Transverse colon (tissue), 4 donors: ENCODE measurements at regions not wholly inside any gene's neighbourhood (a gene's known extent, or its start where the extent isn't known, plus 50 kb on each side); places are given as distances from the start of the nearest gene placed in this dataset.

ENCODE experiments used
- DNase-seq: peaks from one replicate; pipeline ENCODE4 v3.0.0-alpha.2; 2019
- H3K27ac ChIP-seq, 4 donors: fragments of 200-600 bp; sonication (generic); 2 replicates each; pipeline ENCODE4 v1.5.1; 2016 to 2018; ENCODE audit warnings: inconsistent platforms in 4 of 4
- H3K27me3 ChIP-seq: fragments of 200-600 bp; sonication (generic); 2 replicates; pipeline ENCODE4 v1.5.1; 2017; ENCODE audit warnings: inconsistent platforms
- H3K36me3 ChIP-seq, 4 donors: fragments of 200-600 bp; sonication (generic); 2 replicates each; pipeline ENCODE4 v1.5.1; 2017 to 2019; ENCODE audit warnings: inconsistent platforms in 4 of 4
- H3K4me1 ChIP-seq, 4 donors: fragments of 200-600 bp; sonication (generic); 2 replicates each; pipeline ENCODE4 v1.5.1; 2017 to 2020; ENCODE audit warnings: inconsistent platforms in 4 of 4
- H3K4me3 ChIP-seq, 4 donors: fragments of 200-600 bp; sonication (generic); 1 replicate in 1 of 4; 2 replicates in 3 of 4; pipeline versions ENCODE4 v1.5.1 to v1.6.1; 2017 to 2019; ENCODE audit warnings: inconsistent platforms in 4 of 4
- H3K9me3 ChIP-seq, 2 donors: fragments of 200-600 bp; sonication (generic); 2 replicates each; pipeline ENCODE4 v1.5.1; 2017 to 2019; ENCODE audit warnings: inconsistent platforms in 2 of 2
- EP300 ChIP-seq: sonication (generic); formaldehyde crosslinking; IDR thresholded peaks from one replicate; pipeline ENCODE4 v1.6.1; 2017; ENCODE audit warnings: antibody characterized with exemption, low read depth
- POLR2A ChIP-seq: fragments of 450-650 bp; IDR thresholded peaks from one replicate; pipeline ENCODE4 v1.6.1; 2016; ENCODE audit warnings: antibody characterized with exemption, mild to moderate bottlenecking, moderate library complexity
- POLR2AphosphoS5 ChIP-seq, 3 donors: sonication (generic); formaldehyde crosslinking; IDR thresholded peaks; one replicate each; pipeline ENCODE4 v1.6.1; 2016; ENCODE audit warnings: antibody characterized with exemption in 3 of 3
- WGBS, 2 donors: methylation state at CpG; one replicate each; pipeline ENCODE4 v1.1.5; 2018; ENCODE audit warnings: low coverage in 1 of 2; 5-methylcytosine and 5-hydroxymethylcytosine counted together
- in situ Hi-C, 4 donors: fragments of 200-750 bp; cut with MboI; loops; one replicate each; pipeline versions ENCODE4 v1.15.0 to v1.15.1; 2017; ENCODE audit warnings: low sequenced_read_pairs in 3 of 4, low pct_ligation_motif_present in 1 of 4, low pct_unique_long_range_greater_than_20kb in 1 of 4
- intact Hi-C: fragments of 100-400 bp; cut with DNase I; formaldehyde crosslinking; loops from one replicate; pipeline ENCODE4 v1.15.1; 2023; ENCODE audit warnings: low total_unique reads
- TF ChIP-seq, protein P1 (sequence below), 5 experiments: fragments of 200-600 bp in 3 of 5; fragments of 450-650 bp in 2 of 5; sonication (generic) in 3 of 5; IDR thresholded peaks; 1 replicate in 2 of 5; 2 replicates in 3 of 5; pipeline ENCODE4 v1.5.1; 2016 to 2017; ENCODE audit warnings: antibody characterized with exemption in 5 of 5, inconsistent platforms in 3 of 5, mild to moderate bottlenecking in 2 of 5, moderate library complexity in 1 of 5

DNA sequence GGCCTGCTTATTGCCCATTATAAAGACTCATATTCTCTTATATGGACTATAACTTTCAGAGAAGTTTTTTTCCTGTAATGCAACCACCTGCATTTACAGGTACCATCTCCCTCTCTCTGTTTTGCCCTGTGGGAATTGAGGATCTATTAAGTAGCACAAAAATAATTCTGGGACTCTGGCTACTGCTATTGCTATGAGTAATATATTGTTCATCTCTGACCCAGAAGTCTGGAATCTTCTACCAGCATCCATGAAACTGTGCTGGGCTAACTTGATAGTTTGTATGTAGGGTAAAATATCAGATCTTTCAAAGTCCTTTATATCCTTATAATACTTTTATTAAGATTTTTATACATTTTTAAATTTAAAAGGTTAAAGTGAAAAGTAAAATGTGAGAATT is 607.2 kb downstream of the EFNA5 start:
- in situ Hi-C loops, result no loop called here
- no peaks in the 10 kb centered on the region for H3K4me1 ChIP-seq
- no peak overlapping the region for H3K27ac ChIP-seq
- H3K27me3 ChIP-seq, result no peaks in the 10 kb centered on the region
- H3K9me3 ChIP-seq, result no peaks in the 10 kb centered on the region
- no peak overlapping the region for H3K4me3 ChIP-seq
- no peak for DNase-seq
- TF ChIP-seq, protein P1, sequence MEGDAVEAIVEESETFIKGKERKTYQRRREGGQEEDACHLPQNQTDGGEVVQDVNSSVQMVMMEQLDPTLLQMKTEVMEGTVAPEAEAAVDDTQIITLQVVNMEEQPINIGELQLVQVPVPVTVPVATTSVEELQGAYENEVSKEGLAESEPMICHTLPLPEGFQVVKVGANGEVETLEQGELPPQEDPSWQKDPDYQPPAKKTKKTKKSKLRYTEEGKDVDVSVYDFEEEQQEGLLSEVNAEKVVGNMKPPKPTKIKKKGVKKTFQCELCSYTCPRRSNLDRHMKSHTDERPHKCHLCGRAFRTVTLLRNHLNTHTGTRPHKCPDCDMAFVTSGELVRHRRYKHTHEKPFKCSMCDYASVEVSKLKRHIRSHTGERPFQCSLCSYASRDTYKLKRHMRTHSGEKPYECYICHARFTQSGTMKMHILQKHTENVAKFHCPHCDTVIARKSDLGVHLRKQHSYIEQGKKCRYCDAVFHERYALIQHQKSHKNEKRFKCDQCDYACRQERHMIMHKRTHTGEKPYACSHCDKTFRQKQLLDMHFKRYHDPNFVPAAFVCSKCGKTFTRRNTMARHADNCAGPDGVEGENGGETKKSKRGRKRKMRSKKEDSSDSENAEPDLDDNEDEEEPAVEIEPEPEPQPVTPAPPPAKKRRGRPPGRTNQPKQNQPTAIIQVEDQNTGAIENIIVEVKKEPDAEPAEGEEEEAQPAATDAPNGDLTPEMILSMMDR (IDR thresholded peaks at IDR 0.05), result no peak
- TF ChIP-seq EP300 (no peak), POLR2AphosphoS5 (IDR thresholded peaks at IDR 0.05) (no peak), POLR2A (no peak)
- no peaks in the 10 kb centered on the region for H3K36me3 ChIP-seq
- intact Hi-C loops, result no loop called here

DNA sequence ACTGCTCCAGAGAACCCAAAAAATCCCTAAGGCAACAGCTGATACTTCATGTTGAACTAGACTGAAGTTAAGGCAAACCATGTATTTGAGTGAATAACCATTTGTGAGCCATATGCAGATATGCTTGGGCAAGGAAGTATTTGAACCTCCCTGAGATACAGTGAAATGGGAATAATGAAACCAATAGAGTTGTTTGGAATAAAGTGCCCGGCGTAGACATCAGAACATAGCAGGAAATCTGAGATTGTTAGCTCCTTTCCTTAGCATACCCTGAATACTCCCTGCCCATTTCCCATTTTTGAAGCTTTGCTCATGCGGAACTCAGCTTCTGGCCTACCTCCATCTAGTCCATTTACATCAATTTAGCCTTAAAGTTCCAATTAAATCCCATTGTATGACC is 611.9 kb downstream of the EFNA5 start:
- in situ Hi-C loops (no loop called here), intact Hi-C loops (no loop called here)
- Histone ChIP-seq H3K4me1 (no peaks in the 10 kb centered on the region), H3K27ac (no peak overlapping the region), H3K4me3 (no peak overlapping the region), H3K36me3 (no peaks in the 10 kb centered on the region), H3K9me3 (no peaks in the 10 kb centered on the region), H3K27me3 (no peaks in the 10 kb centered on the region)
- TF ChIP-seq POLR2AphosphoS5 (IDR thresholded peaks at IDR 0.05) (no peak), POLR2A (no peak), EP300 (no peak)
- TF ChIP-seq, protein P1 (IDR thresholded peaks at IDR 0.05), result no peak
- no peak for DNase-seq
- 55 to 95% methylated on average over 3 of the region's 3 CpGs for WGBS, 2 donors

DNA sequence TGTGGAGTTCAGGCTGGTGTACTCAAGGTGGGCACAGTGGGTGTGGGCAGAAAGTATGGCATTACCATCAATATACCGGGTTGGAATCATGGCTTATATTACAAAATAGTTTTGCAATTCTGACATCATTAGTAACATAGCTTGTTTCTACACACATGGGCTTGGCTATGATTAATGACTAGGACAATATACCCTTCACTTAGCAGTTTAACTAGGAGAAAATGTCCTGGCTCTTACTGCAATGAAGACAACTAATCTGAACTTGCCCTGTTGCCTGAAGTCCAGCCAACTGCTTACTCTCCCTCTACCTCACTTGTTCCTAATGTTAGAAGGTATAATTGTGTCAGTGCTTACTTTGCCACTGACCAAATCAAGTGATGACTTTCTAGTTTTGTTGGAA is 612.5 kb downstream of the EFNA5 start:
- DNase-seq, result no peak

DNA sequence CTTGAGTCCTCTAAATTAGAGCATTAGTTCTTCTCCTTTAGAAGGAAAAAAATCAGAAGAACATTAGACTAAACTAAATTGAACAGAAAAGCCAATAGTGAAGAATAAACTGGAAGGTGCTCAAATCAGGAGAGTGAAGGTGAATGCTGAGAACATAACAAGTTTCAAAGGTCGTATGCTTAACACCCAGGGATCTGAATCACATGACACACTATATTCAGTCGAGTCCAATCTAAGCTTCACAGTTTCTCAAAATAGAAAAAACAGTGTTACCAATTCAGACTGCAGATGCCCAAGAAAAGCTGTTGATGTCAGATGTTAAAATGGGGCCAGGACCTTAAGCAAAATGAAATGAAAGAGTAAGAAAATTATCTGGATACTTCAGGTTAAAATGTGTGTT is 614.5 kb downstream of the EFNA5 start:
- 35 to 46% methylated on average over 2 of the region's 2 CpGs for WGBS, 2 donors

More for the DNA sequence above, 612.5 kb downstream of the EFNA5 start:
- 100% methylated on average over 1 of the region's 1 CpG for WGBS, 2 donors
- in situ Hi-C loops, result no loop called here
- Histone ChIP-seq H3K4me3 (no peak overlapping the region), H3K27ac (no peak overlapping the region), H3K27me3 (no peaks in the 10 kb centered on the region), H3K4me1 (no peaks in the 10 kb centered on the region), H3K9me3 (no peaks in the 10 kb centered on the region), H3K36me3 (no peaks in the 10 kb centered on the region)
- no peak for TF ChIP-seq POLR2A
- no peak for TF ChIP-seq POLR2AphosphoS5 (IDR thresholded peaks at IDR 0.05)
- TF ChIP-seq, protein P1 (IDR thresholded peaks at IDR 0.05), result no peak
- TF ChIP-seq EP300, result no peak
- intact Hi-C loops, result no loop called here

More for the DNA sequence above, 614.5 kb downstream of the EFNA5 start:
- no peak overlapping the region for H3K27ac ChIP-seq
- no peak overlapping the region for H3K4me3 ChIP-seq
- no peak for DNase-seq
- H3K27me3 ChIP-seq, result no peaks in the 10 kb centered on the region
- in situ Hi-C loops (no loop called here), intact Hi-C loops (no loop called here)
- no peaks in the 10 kb centered on the region for H3K4me1 ChIP-seq
- TF ChIP-seq EP300 (no peak), POLR2A (no peak), POLR2AphosphoS5 (IDR thresholded peaks at IDR 0.05) (no peak)
- TF ChIP-seq, protein P1 (IDR thresholded peaks at IDR 0.05), result no peak
- no peaks in the 10 kb centered on the region for H3K36me3 ChIP-seq
- no peaks in the 10 kb centered on the region for H3K9me3 ChIP-seq
